ENCODE measurements at regions not wholly inside any gene's neighbourhood (a gene's known extent, or its start where the extent isn't known, plus 50 kb on each side); places are given as distances from the start of the nearest gene placed in this dataset.
"Not testable (repeated sequence)": the region's sequence is repeated elsewhere in the genome, so short reads cannot be mapped to it uniquely, and the experiment has no call there.

GRCh38 chr6:18044108-18044783 is 56.8 kb upstream of the KIF13A start:
- no peak overlapping the region for H3K4me3 ChIP-seq
- intact Hi-C loops (cut with DNase I), result no loop called here
- H3K4me1 ChIP-seq, result no peaks in the 10 kb centered on the region
- no peak for TF ChIP-seq CTCF (IDR thresholded peaks at IDR 0.05)
- H3K27me3 ChIP-seq, result no peaks in the 10 kb centered on the region
- no peaks in the 10 kb centered on the region for H3K9me3 ChIP-seq
- no peak overlapping the region for H3K9ac ChIP-seq (ENCODE audit: low read depth in 2 of 2, low read length in 2 of 2)
- DNase-seq, result no peak
- H3K27ac ChIP-seq, result no peak overlapping the region
- H3K36me3 ChIP-seq, result no peaks in the 10 kb centered on the region

GRCh38 chr6:18042536-18043145 is 55.2 kb upstream of the KIF13A start:
- H3K27ac ChIP-seq, result no peak overlapping the region
- H3K4me3 ChIP-seq, result no peak overlapping the region
- H3K9ac ChIP-seq (ENCODE audit: low read depth in 2 of 2, low read length in 2 of 2), result no peak overlapping the region
- H3K4me1 ChIP-seq, result no peaks in the 10 kb centered on the region
- H3K9me3 ChIP-seq, result no peaks in the 10 kb centered on the region
- intact Hi-C loops (cut with DNase I), result no loop called here
- H3K27me3 ChIP-seq, result no peaks in the 10 kb centered on the region
- no peak for DNase-seq
- H3K36me3 ChIP-seq, result no peaks in the 10 kb centered on the region
- no peak for TF ChIP-seq CTCF (IDR thresholded peaks at IDR 0.05)

- H3K9ac ChIP-seq (ENCODE audit: low read depth in 2 of 2, low read length in 2 of 2), result no peak overlapping the region
- no peak overlapping the region for H3K4me3 ChIP-seq
- H3K9me3 ChIP-seq, result no peaks in the 10 kb centered on the region
- TF ChIP-seq CTCF (IDR thresholded peaks at IDR 0.05), result no peak
- H3K27me3 ChIP-seq, result no peaks in the 10 kb centered on the region
- intact Hi-C loops (cut with DNase I), result no loop called here
- no peak overlapping the region for H3K27ac ChIP-seq
- DNase-seq, result no peak
- no peaks in the 10 kb centered on the region for H3K4me1 ChIP-seq
- H3K36me3 ChIP-seq, result no peaks in the 10 kb centered on the region
Measured at GRCh38 chr6:18039481-18039880, 52.0 kb upstream of the KIF13A start.

GRCh38 chr6:18038235-18038634 is 50.8 kb upstream of the KIF13A start:
- H3K4me3 ChIP-seq; intact Hi-C loops (cut with DNase I); H3K4me1 ChIP-seq; H3K27ac ChIP-seq; H3K9me3 ChIP-seq; H3K9ac ChIP-seq (ENCODE audit: low read depth in 2 of 2, low read length in 2 of 2); DNase-seq; H3K36me3 ChIP-seq; H3K27me3 ChIP-seq: not testable (repeated sequence)

Measured in colonic mucosa (tissue), 4 donors.